NCI-H146 (cell line): ENCODE measurements at regions not wholly inside any gene's neighbourhood (a gene's known extent, or its start where the extent isn't known, plus 50 kb on each side); places are given as distances from the start of the nearest gene placed in this dataset.

Source experiments
- DNase-seq: peaks from one replicate; lab custom pipeline; 2025; lab: John Stamatoyannopoulos, UW

GRCh38 chr5:143663872-143664271 lies 148.1 kb upstream of the HMHB1 start:
- no peak for DNase-seq

GRCh38 chr5:143662020-143662419 lies 149.9 kb upstream of the HMHB1 start:
- DNase-seq: no peak

DNA sequence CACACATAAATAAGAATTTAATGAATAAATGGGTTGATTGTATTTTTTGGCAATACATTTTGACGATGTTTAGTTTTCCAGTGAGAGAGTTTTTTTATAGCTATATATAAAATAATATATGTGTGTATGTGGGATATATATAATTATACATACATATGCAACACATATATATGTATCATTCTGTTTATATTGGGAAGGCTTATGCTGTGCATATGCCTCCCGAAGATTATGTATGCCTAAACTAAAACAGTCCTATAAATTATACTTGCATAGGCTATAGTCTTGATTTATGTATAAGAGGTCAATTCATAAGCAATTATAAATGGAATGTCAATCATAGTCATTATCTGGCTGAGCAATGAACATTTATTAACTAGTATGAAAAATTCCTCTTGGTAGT lies 151.3 kb upstream of the HMHB1 start:
- no peak for DNase-seq

DNA sequence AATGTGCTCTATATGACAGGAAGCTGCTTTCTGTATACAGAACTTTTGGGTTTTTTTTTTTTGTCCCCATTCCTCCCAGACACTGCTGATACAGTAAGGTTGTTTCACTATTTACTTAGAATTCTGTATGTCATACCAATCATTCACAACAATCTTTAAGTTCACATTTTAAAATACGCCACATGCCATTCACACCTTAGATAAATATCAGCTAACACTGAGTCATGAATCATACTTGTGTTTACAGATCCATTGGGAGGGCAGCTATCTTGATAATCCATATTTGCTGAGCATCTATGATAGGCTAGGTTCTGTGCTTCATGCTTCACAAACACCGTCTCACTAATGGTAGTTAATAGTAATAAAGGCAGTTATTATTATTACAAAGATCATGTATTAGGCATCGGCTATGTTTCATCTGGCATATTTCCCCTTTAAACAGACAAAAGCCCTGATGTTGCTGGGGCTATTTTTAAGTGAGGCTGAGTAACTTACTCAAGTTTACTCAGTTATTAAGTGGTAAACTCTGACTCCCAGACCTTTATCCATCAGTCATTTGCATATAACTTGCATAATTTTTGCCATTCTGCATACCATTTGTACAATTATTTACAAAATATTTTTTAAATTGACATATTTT lies 152.2 kb upstream of the HMHB1 start:
- peak; percentile 27 for DNase-seq

DNA sequence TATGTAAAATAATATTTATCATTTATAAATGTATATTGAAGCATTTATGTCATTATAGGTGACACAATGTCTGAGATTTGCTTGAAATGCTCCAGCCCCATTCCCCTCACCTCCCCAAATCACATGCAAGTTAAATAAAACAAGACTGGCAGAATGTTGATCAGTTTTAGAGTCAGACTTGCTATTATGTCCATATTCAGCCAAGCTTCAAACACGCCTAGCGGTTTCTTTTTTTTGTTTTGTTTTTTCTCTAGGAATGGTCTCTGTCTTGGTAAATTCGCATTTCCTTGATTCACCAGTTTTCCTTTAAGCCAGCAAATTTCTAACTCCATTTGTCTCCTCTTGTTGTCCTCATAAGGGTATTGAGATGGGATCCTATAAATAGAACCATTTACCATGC lies 153.0 kb upstream of the HMHB1 start:
- no peak for DNase-seq

- DNase-seq: peak; percentile 87
Measured at GRCh38 chr5:143657647-143658285, 154.2 kb upstream of the HMHB1 start.

GRCh38 chr5:143653766-143654282 lies 158.1 kb upstream of the HMHB1 start:
- DNase-seq: no peak

DNA sequence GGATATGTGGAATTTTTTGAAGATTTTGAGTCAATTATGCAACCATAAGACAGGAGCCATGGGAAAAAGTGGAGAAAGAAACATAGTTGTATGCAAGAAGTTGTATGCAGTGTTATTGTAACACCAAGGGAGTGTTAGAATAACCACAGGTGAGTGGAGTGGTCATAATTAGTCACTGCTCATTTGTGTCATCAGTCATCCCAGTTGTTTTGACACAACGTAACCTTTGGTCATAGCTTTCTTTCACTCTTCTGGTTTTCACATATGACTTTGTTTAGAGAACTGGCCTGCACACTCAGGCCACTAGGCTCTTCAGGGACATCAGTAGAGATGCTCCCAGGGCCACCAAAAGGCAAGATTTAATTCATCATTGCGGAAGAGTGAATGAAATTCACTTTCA lies 158.7 kb upstream of the HMHB1 start:
- DNase-seq: no peak

DNA sequence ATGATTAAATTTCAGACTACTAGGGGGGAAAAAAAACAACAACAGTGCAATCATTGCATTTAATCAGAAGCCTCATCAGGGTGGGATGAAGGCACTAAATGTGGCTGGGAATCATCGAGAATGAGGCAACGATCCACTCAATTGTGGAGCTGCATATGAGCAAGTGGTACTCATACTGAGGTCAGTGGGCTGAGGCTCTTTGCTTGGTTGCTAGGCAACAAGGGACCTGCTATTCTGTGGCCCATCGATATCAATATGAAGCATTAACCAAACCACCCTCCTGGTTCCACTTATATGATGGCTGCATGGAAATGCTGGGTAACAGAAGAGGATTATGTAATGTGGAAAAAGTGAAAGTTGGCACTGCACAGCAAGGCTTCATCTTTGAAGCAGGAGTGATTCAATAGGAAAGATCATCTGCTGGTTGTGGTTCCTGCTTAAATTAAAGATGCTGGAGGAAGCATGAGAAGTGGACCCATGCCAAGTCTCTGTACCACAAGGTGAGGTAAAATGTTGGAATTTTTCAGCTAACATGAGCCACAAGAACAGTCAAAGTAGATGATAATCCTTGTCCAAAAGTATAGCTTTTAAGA lies 159.8 kb upstream of the HMHB1 start:
- DNase-seq: peak; percentile 2

GRCh38 chr5:143649937-143650621 lies 161.9 kb upstream of the HMHB1 start:
- no peak for DNase-seq

- peak; percentile 7 for DNase-seq
Measured at GRCh38 chr5:143648696-143649095, 163.3 kb upstream of the HMHB1 start.

- peak; percentile 62 for DNase-seq
Measured at GRCh38 chr5:143646961-143647360, 165.0 kb upstream of the HMHB1 start.

GRCh38 chr5:143645356-143645755 lies 166.6 kb upstream of the HMHB1 start:
- no peak for DNase-seq

- DNase-seq: no peak
Measured at GRCh38 chr5:143644727-143645126, 167.2 kb upstream of the HMHB1 start.

DNA sequence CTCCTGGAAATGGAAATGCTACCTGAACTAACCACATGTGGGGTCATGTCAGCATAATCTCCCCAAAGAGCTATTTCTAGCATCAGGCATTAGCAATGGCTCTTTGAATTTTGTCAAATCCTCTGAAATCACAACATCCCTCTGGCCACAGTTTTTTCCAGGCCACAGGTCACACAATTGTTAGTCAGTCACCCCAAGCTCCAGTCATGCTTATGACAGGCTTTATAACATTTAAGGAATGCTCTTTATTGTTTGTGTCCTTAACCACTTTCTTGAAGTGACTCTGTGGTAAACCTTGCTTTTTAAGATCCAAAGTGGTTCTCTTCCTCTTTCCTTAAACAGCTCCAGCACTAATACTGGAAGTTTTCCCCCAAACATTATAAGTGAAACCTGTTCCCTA lies 169.2 kb upstream of the HMHB1 start:
- no peak for DNase-seq

GRCh38 chr5:143641549-143642355 lies 170.2 kb upstream of the HMHB1 start:
- peak; percentile 61 for DNase-seq

DNA sequence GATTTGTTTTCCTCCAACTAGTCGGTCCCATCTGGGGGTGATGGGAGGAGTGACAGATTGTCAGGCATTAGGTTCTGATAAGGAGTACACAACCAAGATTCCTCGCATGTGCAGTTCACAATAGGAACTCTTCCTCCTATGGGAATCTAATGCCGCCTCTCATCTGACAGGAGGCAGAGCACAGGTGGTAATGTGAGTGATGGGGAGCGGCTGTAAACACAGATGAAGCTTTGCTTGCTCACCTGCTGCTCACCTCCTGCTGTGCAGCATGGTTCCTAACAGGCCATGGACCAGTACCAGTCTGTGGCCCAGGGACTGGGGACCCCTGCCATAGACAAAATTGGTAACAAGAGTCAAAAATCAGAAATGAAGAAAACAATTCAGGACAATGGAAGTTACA lies 173.3 kb upstream of the HMHB1 start:
- DNase-seq: peak; percentile 71

DNA sequence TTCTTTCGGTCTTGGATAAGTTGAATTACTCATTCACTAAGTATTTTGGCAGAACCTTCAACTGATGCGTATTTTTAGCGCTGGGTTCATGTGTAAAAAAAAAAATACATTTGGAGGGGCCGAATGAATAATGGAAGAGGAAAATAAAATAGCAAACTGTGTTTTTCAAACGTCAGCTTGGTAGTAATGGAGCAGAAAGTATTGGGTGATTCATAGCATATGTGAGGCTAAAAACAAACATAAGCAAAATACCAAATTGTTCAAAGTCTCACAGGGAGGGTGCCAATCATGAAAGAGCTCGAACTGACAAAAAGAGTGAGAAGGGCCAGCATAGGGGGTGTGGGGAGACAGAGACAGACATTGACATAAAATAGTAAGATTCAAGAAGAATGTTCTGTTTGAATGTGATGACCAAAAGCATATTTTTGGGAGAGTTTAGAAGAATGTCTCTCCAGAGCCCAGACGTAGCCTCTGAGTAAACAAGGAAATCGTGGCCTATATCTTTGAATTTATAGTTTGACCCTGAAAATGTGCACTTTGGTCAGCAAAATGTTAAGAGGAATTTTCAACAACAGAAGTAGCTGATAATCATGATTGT lies 174.9 kb upstream of the HMHB1 start:
- no peak for DNase-seq

- no peak for DNase-seq
Measured at GRCh38 chr5:143635888-143636287, 176.1 kb upstream of the HMHB1 start.

DNA sequence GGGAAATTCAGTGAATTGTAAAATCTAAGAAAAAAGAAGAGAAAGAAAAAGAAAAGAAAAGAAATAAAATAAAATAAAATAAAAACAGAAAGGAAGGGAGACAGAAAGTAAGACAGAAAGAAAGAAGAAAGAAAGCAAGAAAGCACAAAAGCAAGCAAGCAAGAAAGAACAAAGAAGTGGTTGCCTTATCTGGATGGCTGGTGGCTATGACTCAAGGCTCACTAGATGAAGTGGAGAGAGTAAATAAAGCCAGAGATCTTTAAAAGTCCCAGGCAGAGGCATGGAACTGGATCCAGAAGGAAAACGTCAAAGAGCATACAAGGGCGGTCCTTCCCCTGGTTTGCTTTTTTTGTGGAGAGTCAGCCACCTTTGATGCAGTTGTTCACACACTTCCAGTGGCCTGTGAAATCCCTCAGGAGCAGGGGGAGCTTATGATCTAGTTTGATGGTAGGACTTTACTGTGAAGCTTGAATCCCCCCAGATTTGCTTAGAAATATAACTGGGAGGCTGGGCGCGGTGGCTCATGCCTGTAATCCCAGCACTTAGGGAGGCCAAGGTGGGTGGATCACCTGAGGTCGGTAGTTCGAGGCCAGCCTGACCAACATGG lies 176.7 kb upstream of the HMHB1 start:
- DNase-seq: no peak

DNA sequence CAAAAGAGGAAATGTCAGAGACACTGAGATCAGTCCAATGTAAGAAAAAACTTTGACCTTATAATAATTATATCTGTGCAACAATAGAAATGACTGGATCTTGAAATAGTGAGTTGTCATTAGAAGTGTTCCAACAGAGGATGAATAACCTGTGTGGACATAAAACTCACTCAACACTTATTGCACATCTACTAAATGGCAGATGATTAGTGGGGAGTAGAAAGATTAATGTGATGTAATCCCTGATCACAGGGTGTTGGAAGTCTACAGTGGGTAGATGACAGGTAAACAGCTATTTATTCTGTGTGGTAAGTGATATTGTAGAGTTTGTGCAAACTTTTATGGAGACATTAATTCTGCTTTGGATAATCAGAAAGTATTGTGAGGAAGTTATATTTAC lies 177.3 kb upstream of the HMHB1 start:
- DNase-seq: no peak
